Keratinocyte (primary cell): ENCODE measurements at regions not wholly inside any gene's neighbourhood (a gene's known extent, or its start where the extent isn't known, plus 50 kb on each side); places are given as distances from the start of the nearest gene placed in this dataset.

ENCODE experiments used
- CTCF ChIP-seq, 3 experiments: IDR thresholded peaks in 1 of 3; conservative IDR thresholded peaks in 1 of 3; optimal IDR thresholded peaks in 1 of 3; 2 replicates in 2 of 3; 3 replicates in 1 of 3; pipeline versions ENCODE3 to v1.5.1; 2011; ENCODE audit warnings: low read length in 3 of 3, mild to moderate bottlenecking in 3 of 3, moderate library complexity in 2 of 3, control low read depth in 1 of 3, inconsistent platforms in 1 of 3; ENCODE audit not compliant: insufficient read depth in 2 of 3; ENCODE audit errors: extremely low read depth in 1 of 3
- EZH2 ChIP-seq: IDR thresholded peaks from one replicate; pipeline ENCODE4 v1.6.1; 2012; ENCODE audit warnings: inconsistent platforms, mild to moderate bottlenecking, low read length, moderate library complexity

DNA sequence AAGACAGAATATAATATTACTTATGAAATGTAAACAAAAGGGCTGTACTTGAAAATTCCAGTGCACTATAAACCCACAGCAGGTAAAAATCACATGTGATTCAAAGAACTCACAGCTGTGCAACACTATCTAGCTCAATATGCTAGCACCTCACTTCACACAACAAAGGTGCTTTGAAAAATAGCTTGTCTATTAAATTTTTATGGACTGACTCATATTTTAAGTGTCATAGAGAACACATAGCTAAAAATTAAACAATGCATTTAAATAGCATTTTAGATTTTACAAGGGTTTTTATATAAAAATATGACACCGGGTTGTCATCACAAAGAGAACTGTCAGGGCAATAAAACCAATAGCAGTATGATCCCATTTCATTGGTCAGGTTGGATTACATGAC lies 1390.5 kb upstream of the TENM4 start:
- TF ChIP-seq EZH2: no peak
- TF ChIP-seq CTCF (optimal IDR thresholded peaks at IDR 0.05 in 1 of 3, IDR thresholded peaks at IDR 0.05 in 1 of 3, conservative IDR thresholded peaks at IDR 0.05 in 1 of 3; ENCODE audit: extremely low read depth in 1 of 3, insufficient read depth in 2 of 3, low read length in 3 of 3): no peak
